ENCODE measurements at regions not wholly inside any gene's neighbourhood (a gene's known extent, or its start where the extent isn't known, plus 50 kb on each side); places are given as distances from the start of the nearest gene placed in this dataset.

GRCh38 chr2:2614452-2614851 is 283.4 kb upstream of the MYT1L start:
- H3K4me3 Mint-ChIP-seq (ENCODE audit: unreplicated experiment), result no peak overlapping the region
- H3K4me1 Mint-ChIP-seq (ENCODE audit: unreplicated experiment), result peaks cover 4% of the 10 kb centered on the region

DNA sequence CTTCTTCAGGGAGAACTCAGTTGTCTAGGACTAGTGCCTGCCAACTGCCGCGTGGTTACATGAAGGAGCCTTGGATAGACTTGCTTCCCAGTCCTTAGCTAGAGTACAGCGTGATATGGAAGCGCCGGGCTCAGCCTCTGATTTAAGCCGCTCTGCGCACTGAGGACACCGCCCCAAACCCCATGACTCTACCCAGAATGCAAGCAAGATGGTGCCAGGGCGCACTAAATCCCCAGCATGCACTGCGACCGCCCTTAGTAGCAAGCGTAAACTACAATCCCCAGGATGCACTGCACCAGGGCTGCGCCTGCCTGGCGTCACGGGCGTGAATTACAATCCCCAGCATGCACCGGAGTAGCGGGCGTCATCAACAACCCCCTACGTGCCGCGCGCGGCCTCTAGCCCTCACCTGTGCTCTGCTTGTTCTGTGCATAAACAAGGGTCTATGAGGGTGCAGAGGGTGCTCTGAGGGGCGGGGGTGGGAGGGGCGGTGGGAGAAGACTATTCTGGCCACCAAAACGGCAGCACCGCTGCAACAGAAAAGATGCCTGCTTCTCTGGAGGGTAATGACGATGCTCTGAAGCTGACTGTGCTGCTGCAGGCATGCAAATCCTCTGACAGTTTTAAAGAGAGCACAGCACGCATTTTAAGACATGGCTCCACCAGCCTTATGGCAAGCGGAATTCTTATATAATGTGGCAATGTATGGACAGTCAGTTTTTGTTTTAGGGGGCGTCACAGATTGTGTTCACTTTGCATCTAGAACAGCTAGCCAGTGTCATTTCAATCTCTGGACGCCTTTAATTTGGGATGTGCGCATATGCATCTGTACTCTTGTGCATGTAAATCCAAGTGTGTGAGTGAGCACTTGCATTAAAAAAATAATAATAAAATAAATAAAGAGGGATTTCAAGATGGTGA is 282.5 kb upstream of the MYT1L start:
- Mint-ChIP-seq H3K27me3 (ENCODE audit: unreplicated experiment) (peaks cover 2% of the 10 kb centered on the region), H3K4me1 (ENCODE audit: unreplicated experiment) (peaks cover 10% of the 10 kb centered on the region), H3K27ac (ENCODE audit: unreplicated experiment) (peak overlapping the region; percentile 67), H3K4me3 (ENCODE audit: unreplicated experiment) (peak overlapping the region; percentile 68), H3K9me3 (ENCODE audit: unreplicated experiment) (no peaks in the 10 kb centered on the region), H3K36me3 (ENCODE audit: low read depth, unreplicated experiment) (no peaks in the 10 kb centered on the region)
- DNase-seq (ENCODE audit: low spot score), result peak; percentile 89
- TF ChIP-seq, protein P1, sequence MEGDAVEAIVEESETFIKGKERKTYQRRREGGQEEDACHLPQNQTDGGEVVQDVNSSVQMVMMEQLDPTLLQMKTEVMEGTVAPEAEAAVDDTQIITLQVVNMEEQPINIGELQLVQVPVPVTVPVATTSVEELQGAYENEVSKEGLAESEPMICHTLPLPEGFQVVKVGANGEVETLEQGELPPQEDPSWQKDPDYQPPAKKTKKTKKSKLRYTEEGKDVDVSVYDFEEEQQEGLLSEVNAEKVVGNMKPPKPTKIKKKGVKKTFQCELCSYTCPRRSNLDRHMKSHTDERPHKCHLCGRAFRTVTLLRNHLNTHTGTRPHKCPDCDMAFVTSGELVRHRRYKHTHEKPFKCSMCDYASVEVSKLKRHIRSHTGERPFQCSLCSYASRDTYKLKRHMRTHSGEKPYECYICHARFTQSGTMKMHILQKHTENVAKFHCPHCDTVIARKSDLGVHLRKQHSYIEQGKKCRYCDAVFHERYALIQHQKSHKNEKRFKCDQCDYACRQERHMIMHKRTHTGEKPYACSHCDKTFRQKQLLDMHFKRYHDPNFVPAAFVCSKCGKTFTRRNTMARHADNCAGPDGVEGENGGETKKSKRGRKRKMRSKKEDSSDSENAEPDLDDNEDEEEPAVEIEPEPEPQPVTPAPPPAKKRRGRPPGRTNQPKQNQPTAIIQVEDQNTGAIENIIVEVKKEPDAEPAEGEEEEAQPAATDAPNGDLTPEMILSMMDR (IDR thresholded peaks at IDR 0.05; ENCODE audit: unreplicated experiment), result no peak

More at GRCh38 chr2:2614452-2614851, 283.4 kb upstream of the MYT1L start:
- TF ChIP-seq, protein P1 (IDR thresholded peaks at IDR 0.05; ENCODE audit: unreplicated experiment), result no peak
- DNase-seq (ENCODE audit: low spot score), result no peak
- Mint-ChIP-seq H3K36me3 (ENCODE audit: low read depth, unreplicated experiment) (no peaks in the 10 kb centered on the region), H3K27ac (ENCODE audit: unreplicated experiment) (no peak overlapping the region), H3K27me3 (ENCODE audit: unreplicated experiment) (peaks cover 2% of the 10 kb centered on the region), H3K9me3 (ENCODE audit: unreplicated experiment) (no peaks in the 10 kb centered on the region)

DNA sequence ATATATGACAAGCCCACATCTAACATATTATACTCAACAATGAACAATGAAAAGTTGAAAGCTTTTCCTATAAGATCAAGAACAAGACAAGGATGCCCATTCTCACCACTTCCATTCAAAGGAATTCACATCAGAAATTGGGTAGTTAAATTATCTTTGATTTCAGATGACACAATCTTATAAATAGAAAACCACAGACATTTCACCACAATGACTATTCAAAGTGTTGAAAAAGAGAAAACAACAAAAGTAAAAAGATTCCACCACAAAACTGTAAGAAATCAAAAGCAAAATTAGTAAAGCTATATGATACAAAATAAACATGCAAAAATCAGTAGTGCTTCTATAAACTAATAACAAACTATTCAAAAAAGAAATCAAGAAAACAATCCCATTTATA is 279.7 kb upstream of the MYT1L start:
- no peak for DNase-seq (ENCODE audit: low spot score)
- peaks cover 14% of the 10 kb centered on the region for H3K4me1 Mint-ChIP-seq (ENCODE audit: unreplicated experiment)
- H3K27me3 Mint-ChIP-seq (ENCODE audit: unreplicated experiment), result no peaks in the 10 kb centered on the region
- no peak overlapping the region for H3K27ac Mint-ChIP-seq (ENCODE audit: unreplicated experiment)
- no peaks in the 10 kb centered on the region for H3K9me3 Mint-ChIP-seq (ENCODE audit: unreplicated experiment)
- no peaks in the 10 kb centered on the region for H3K36me3 Mint-ChIP-seq (ENCODE audit: low read depth, unreplicated experiment)
- TF ChIP-seq, protein P1 (IDR thresholded peaks at IDR 0.05; ENCODE audit: unreplicated experiment), result no peak
- H3K4me3 Mint-ChIP-seq (ENCODE audit: unreplicated experiment), result no peak overlapping the region

DNA sequence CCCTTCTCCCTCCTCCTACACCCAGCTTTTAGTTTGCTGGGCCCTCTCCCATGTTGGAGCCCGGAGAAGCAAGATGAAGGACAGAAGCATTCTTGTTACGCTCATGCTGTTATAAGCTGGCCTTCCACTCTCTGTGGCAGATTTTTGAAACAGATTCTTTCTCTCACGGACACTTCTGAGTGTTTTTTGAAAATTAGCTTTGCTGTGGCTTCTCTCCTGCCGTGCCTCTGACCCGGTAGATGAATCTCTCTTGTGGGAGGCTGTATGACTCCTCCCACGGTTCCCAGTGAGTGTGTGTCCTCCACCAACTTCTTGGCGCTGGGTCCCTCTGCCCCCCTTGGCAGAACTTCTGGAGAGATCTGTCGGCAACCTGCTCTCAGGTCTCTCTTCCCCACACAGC is 269.3 kb upstream of the MYT1L start:
- TF ChIP-seq, protein P1 (IDR thresholded peaks at IDR 0.05; ENCODE audit: unreplicated experiment), result no peak
- H3K9me3 Mint-ChIP-seq (ENCODE audit: unreplicated experiment), result no peaks in the 10 kb centered on the region
- H3K27ac Mint-ChIP-seq (ENCODE audit: unreplicated experiment), result no peak overlapping the region
- H3K36me3 Mint-ChIP-seq (ENCODE audit: low read depth, unreplicated experiment), result no peaks in the 10 kb centered on the region
- H3K4me1 Mint-ChIP-seq (ENCODE audit: unreplicated experiment), result peaks cover 11% of the 10 kb centered on the region
- no peak for DNase-seq (ENCODE audit: low spot score)
- H3K27me3 Mint-ChIP-seq (ENCODE audit: unreplicated experiment), result no peaks in the 10 kb centered on the region
- no peak overlapping the region for H3K4me3 Mint-ChIP-seq (ENCODE audit: unreplicated experiment)

DNA sequence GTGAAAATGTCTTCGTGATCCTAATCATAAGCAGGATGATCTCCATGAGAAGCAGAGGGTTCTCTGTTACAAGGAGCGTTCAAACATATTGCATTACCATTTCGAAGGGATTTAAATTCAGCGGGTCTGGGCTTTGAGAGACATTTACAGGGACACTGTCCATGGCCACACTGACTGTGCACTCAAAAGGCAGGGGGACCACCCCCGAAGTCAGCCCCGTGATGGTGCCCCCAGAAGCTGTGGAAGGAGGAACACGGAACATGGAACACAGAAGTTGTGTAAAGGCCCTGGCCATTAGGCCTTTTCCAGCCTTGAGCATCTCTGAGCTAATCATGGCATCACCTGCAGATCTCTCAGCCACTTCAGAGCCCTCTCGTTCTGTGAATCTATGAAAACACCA is 268.4 kb upstream of the MYT1L start:
- H3K27me3 Mint-ChIP-seq (ENCODE audit: unreplicated experiment), result no peaks in the 10 kb centered on the region
- H3K4me3 Mint-ChIP-seq (ENCODE audit: unreplicated experiment), result no peak overlapping the region
- H3K9me3 Mint-ChIP-seq (ENCODE audit: unreplicated experiment), result no peaks in the 10 kb centered on the region
- peaks cover 11% of the 10 kb centered on the region for H3K4me1 Mint-ChIP-seq (ENCODE audit: unreplicated experiment)
- H3K36me3 Mint-ChIP-seq (ENCODE audit: low read depth, unreplicated experiment), result no peaks in the 10 kb centered on the region
- H3K27ac Mint-ChIP-seq (ENCODE audit: unreplicated experiment), result no peak overlapping the region
- no peak for DNase-seq (ENCODE audit: low spot score)
- TF ChIP-seq, protein P1 (IDR thresholded peaks at IDR 0.05; ENCODE audit: unreplicated experiment), result no peak

Measured in endothelial cell (in vitro differentiated cells).